ENCODE measurements at regions not wholly inside any gene's neighbourhood (a gene's known extent, or its start where the extent isn't known, plus 50 kb on each side); places are given as distances from the start of the nearest gene placed in this dataset.

DNA sequence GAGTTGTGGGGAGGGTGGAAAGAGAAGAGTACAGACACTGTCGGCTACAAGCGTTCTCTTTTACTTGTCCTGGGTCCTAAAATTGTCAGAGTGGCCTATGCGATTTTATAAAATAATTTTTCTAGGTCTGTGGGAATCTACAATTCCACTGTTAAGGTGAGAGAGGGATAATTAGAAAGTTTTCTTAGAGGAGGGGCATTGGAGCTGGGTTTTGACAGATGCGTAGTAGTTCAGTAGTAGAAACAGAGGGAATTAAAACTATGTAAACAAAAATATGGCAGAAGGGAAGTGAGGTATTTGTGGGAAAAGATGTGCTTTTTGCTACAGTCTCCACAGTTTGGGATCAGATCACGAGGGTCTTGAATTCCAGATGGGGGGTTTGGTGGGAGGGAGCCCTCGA is 129.1 kb upstream of the SHB start:
- H3K27ac ChIP-seq (ENCODE audit: low read length) = no peak overlapping the region
- H4K20me1 ChIP-seq (ENCODE audit: insufficient read depth, low read length) = no peaks in the 10 kb centered on the region
- no peaks in the 10 kb centered on the region for H3K27me3 ChIP-seq (ENCODE audit: low read depth, low read length)
- no peak overlapping the region for H3K9ac ChIP-seq (ENCODE audit: low read length)
- no peak overlapping the region for H3K4me2 ChIP-seq (ENCODE audit: low read length)
- H3K36me3 ChIP-seq (replicated peaks; ENCODE audit: low read depth, low read length) = no peaks in the 10 kb centered on the region
- no peaks in the 10 kb centered on the region for H3K79me2 ChIP-seq (ENCODE audit: low read length)
- TF ChIP-seq, protein P1, sequence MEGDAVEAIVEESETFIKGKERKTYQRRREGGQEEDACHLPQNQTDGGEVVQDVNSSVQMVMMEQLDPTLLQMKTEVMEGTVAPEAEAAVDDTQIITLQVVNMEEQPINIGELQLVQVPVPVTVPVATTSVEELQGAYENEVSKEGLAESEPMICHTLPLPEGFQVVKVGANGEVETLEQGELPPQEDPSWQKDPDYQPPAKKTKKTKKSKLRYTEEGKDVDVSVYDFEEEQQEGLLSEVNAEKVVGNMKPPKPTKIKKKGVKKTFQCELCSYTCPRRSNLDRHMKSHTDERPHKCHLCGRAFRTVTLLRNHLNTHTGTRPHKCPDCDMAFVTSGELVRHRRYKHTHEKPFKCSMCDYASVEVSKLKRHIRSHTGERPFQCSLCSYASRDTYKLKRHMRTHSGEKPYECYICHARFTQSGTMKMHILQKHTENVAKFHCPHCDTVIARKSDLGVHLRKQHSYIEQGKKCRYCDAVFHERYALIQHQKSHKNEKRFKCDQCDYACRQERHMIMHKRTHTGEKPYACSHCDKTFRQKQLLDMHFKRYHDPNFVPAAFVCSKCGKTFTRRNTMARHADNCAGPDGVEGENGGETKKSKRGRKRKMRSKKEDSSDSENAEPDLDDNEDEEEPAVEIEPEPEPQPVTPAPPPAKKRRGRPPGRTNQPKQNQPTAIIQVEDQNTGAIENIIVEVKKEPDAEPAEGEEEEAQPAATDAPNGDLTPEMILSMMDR (IDR thresholded peaks at IDR 0.05; ENCODE audit: low read depth, low read length) = no peak
- TF ChIP-seq EZH2phosphoT487 (IDR thresholded peaks at IDR 0.05; ENCODE audit: low read depth) = no peak
- no peak overlapping the region for H2AFZ ChIP-seq (ENCODE audit: low read depth, low read length)
- no peaks in the 10 kb centered on the region for H3K9me3 ChIP-seq (ENCODE audit: insufficient read depth, low read length)
- H3K4me3 ChIP-seq (ENCODE audit: low read length) = no peak overlapping the region
- H3K4me1 ChIP-seq (ENCODE audit: low read length) = peaks cover 11% of the 10 kb centered on the region

DNA sequence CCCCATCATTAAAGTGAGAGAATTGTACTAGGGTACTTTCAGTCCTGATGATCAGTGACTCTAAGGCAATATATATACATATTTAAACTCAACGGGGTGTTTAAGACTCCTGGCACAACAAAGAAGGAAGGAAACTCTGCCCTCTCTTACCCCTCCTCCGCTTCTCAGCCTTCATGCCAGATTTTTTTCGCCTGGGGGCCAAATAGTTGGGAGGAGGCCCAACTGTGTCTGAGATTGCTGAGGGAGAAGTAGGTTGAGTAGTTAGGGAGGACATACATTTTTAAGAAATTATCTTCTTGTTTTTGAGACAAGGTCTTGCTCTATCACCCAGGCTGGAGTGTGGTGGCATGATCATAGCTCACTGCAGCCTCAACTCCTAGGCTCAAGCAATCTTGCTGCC is 127.7 kb upstream of the SHB start:
- Histone ChIP-seq H3K4me2 (ENCODE audit: low read length) (no peak overlapping the region), H3K4me3 (ENCODE audit: low read length) (no peak overlapping the region), H3K79me2 (ENCODE audit: low read length) (no peaks in the 10 kb centered on the region), H4K20me1 (ENCODE audit: insufficient read depth, low read length) (no peaks in the 10 kb centered on the region), H3K4me1 (ENCODE audit: low read length) (peaks cover 11% of the 10 kb centered on the region), H2AFZ (ENCODE audit: low read depth, low read length) (no peak overlapping the region), H3K9me3 (ENCODE audit: insufficient read depth, low read length) (no peaks in the 10 kb centered on the region), H3K27ac (ENCODE audit: low read length) (no peak overlapping the region), H3K9ac (ENCODE audit: low read length) (no peak overlapping the region), H3K36me3 (replicated peaks; ENCODE audit: low read depth, low read length) (no peaks in the 10 kb centered on the region), H3K27me3 (ENCODE audit: low read depth, low read length) (no peaks in the 10 kb centered on the region)
- no peak for TF ChIP-seq EZH2phosphoT487 (IDR thresholded peaks at IDR 0.05; ENCODE audit: low read depth)
- TF ChIP-seq, protein P1 (IDR thresholded peaks at IDR 0.05; ENCODE audit: low read depth, low read length) = no peak

GRCh38 chr9:38195737-38196161 is 126.7 kb upstream of the SHB start:
- Histone ChIP-seq H3K79me2 (ENCODE audit: low read length) (no peaks in the 10 kb centered on the region), H3K4me2 (ENCODE audit: low read length) (no peak overlapping the region)
- TF ChIP-seq, protein P1 (IDR thresholded peaks at IDR 0.05; ENCODE audit: low read depth, low read length) = no peak
- no peak for TF ChIP-seq EZH2phosphoT487 (IDR thresholded peaks at IDR 0.05; ENCODE audit: low read depth)

GRCh38 chr9:38194870-38195269 is 125.8 kb upstream of the SHB start:
- no peak overlapping the region for H3K27ac ChIP-seq (ENCODE audit: low read length)
- peaks cover 8% of the 10 kb centered on the region for H3K4me1 ChIP-seq (ENCODE audit: low read length)
- no peak overlapping the region for H2AFZ ChIP-seq (ENCODE audit: low read depth, low read length)
- no peaks in the 10 kb centered on the region for H4K20me1 ChIP-seq (ENCODE audit: insufficient read depth, low read length)
- H3K9me3 ChIP-seq (ENCODE audit: insufficient read depth, low read length) = no peaks in the 10 kb centered on the region
- no peak overlapping the region for H3K4me3 ChIP-seq (ENCODE audit: low read length)
- H3K36me3 ChIP-seq (replicated peaks; ENCODE audit: low read depth, low read length) = no peaks in the 10 kb centered on the region
- no peak overlapping the region for H3K4me2 ChIP-seq (ENCODE audit: low read length)
- no peaks in the 10 kb centered on the region for H3K27me3 ChIP-seq (ENCODE audit: low read depth, low read length)
- H3K79me2 ChIP-seq (ENCODE audit: low read length) = no peaks in the 10 kb centered on the region
- TF ChIP-seq EZH2phosphoT487 (IDR thresholded peaks at IDR 0.05; ENCODE audit: low read depth) = no peak
- TF ChIP-seq, protein P1 (IDR thresholded peaks at IDR 0.05; ENCODE audit: low read depth, low read length) = no peak
- no peak overlapping the region for H3K9ac ChIP-seq (ENCODE audit: low read length)

More at GRCh38 chr9:38195737-38196161, 126.7 kb upstream of the SHB start:
- Histone ChIP-seq H3K36me3 (replicated peaks; ENCODE audit: low read depth, low read length) (no peaks in the 10 kb centered on the region), H3K27me3 (ENCODE audit: low read depth, low read length) (no peaks in the 10 kb centered on the region), H3K9ac (ENCODE audit: low read length) (no peak overlapping the region), H2AFZ (ENCODE audit: low read depth, low read length) (no peak overlapping the region), H4K20me1 (ENCODE audit: insufficient read depth, low read length) (no peaks in the 10 kb centered on the region), H3K9me3 (ENCODE audit: insufficient read depth, low read length) (no peaks in the 10 kb centered on the region), H3K27ac (ENCODE audit: low read length) (no peak overlapping the region), H3K4me3 (ENCODE audit: low read length) (no peak overlapping the region), H3K4me1 (ENCODE audit: low read length) (peaks cover 11% of the 10 kb centered on the region)

Data from OCI-LY3 (cell line).